IgD-negative memory B cell (primary cell): ENCODE measurements at regions not wholly inside any gene's neighbourhood (a gene's known extent, or its start where the extent isn't known, plus 50 kb on each side); places are given as distances from the start of the nearest gene placed in this dataset.
"Not testable (repeated sequence)": the region's sequence is repeated elsewhere in the genome, so short reads cannot be mapped to it uniquely, and the experiment has no call there.

ENCODE experiments used
- H3K27ac Mint-ChIP-seq, 3 donors: one replicate each; pipeline ENCODE4 v1.8.0; 2020 to 2022; ENCODE audit warnings: mild to moderate bottlenecking in 3 of 3, mixed read lengths in 3 of 3, moderate library complexity in 1 of 3
- H3K27me3 Mint-ChIP-seq: one replicate; pipeline ENCODE4 v1.8.0; 2021; ENCODE audit warnings: mixed read lengths
- H3K36me3 Mint-ChIP-seq: one replicate; pipeline ENCODE4 v1.8.0; 2020; ENCODE audit warnings: mild to moderate bottlenecking, mixed read lengths
- H3K4me1 Mint-ChIP-seq, 3 donors: one replicate each; pipeline ENCODE4 v1.8.0; 2020 to 2022; ENCODE audit warnings: mixed read lengths in 3 of 3, mild to moderate bottlenecking in 1 of 3
- H3K4me3 Mint-ChIP-seq, 4 donors: one replicate each; pipeline ENCODE4 v1.8.0; 2020 to 2022; ENCODE audit warnings: mild to moderate bottlenecking in 4 of 4, mixed read lengths in 4 of 4, moderate library complexity in 3 of 4
- H3K9me3 Mint-ChIP-seq, 3 donors: one replicate each; pipeline ENCODE4 v1.8.0; 2020 to 2021; ENCODE audit warnings: mixed read lengths in 3 of 3, mild to moderate bottlenecking in 1 of 3

- Mint-ChIP-seq H3K4me1 (peaks cover 0 to 4% (median 2%) of the 10 kb centered on the region in 3 donors), H3K36me3 (peaks cover 4% of the 10 kb centered on the region), H3K9me3 (peaks cover 3 to 16% (median 11%) of the 10 kb centered on the region in 3 donors), H3K4me3 (no peak overlapping the region), H3K27ac (peak overlapping the region in 1 of 3 donors; percentile 62), H3K27me3 (no peaks in the 10 kb centered on the region)
Observed at GRCh38 chr6:158900663-158901312, 81.6 kb upstream of the EZR start.

DNA sequence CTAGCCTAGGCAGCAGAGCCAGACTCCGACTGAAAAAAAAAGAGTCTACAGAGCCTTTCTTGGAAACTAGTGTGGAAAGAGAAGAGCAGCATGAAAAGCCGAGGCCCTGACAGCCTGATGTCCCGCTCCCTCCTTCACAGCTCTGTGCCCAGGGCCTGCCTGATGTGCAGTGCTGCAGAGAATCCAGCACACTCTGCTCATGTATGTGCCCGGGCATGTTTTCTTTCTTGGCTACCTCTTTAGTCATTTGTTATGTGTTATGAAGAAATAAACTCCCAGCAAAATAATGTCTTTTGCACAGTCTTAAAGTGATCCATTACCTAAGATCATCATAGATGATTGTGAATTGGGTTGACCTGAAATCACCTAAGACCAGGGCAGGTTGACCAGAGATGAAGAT lies 78.1 kb upstream of the EZR start:
- H3K4me1 Mint-ChIP-seq = peaks cover 0 to 4% (median 2%) of the 10 kb centered on the region in 3 donors
- H3K27ac Mint-ChIP-seq = no peak overlapping the region
- no peaks in the 10 kb centered on the region for H3K9me3 Mint-ChIP-seq
- H3K36me3 Mint-ChIP-seq = peaks cover 2% of the 10 kb centered on the region
- H3K27me3 Mint-ChIP-seq = no peaks in the 10 kb centered on the region
- no peak overlapping the region for H3K4me3 Mint-ChIP-seq

DNA sequence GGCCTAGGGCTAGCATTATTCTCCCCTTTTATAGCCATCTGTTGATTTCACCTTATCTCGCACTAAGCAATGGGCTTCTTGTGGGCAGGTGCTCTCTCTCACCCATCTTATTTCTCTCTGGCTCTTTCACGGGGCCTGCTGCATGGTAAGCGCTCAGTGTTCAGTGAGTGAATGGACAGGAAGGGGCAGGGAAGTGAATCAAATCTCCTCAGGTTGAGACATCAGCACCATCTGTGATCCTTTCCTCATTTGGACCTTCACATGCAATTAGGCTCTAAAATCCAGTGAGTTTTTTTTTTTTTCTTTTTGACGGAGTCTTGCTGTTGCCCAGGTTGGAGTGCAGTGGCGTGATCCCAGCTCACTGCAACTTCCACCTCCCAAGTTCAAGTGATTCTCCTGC lies 76.5 kb upstream of the EZR start:
- H3K27ac Mint-ChIP-seq = no peak overlapping the region

GRCh38 chr6:158894193-158894592 lies 75.0 kb upstream of the EZR start:
- Mint-ChIP-seq H3K27me3 (no peaks in the 10 kb centered on the region), H3K4me1 (peaks cover 4% of the 10 kb centered on the region in 3 donors), H3K4me3 (no peak overlapping the region), H3K27ac (no peak overlapping the region), H3K9me3 (no peaks in the 10 kb centered on the region), H3K36me3 (no peaks in the 10 kb centered on the region)

More for the DNA sequence above, 76.5 kb upstream of the EZR start:
- Mint-ChIP-seq H3K27me3 (no peaks in the 10 kb centered on the region), H3K4me3 (no peak overlapping the region), H3K4me1 (peaks cover 0 to 4% (median 2%) of the 10 kb centered on the region in 3 donors), H3K9me3 (no peaks in the 10 kb centered on the region), H3K36me3 (peaks cover 2% of the 10 kb centered on the region)

- H3K9me3 Mint-ChIP-seq = no peaks in the 10 kb centered on the region
- peaks cover 0 to 4% (median 4%) of the 10 kb centered on the region in 3 donors for H3K4me1 Mint-ChIP-seq
- H3K27ac Mint-ChIP-seq = no peak overlapping the region
- H3K36me3 Mint-ChIP-seq = peaks cover 1% of the 10 kb centered on the region
- no peaks in the 10 kb centered on the region for H3K27me3 Mint-ChIP-seq
- H3K4me3 Mint-ChIP-seq = no peak overlapping the region
Observed at GRCh38 chr6:158892266-158892665, 73.1 kb upstream of the EZR start.

GRCh38 chr6:158891560-158891959 lies 72.4 kb upstream of the EZR start:
- not testable (repeated sequence) for H3K9me3 Mint-ChIP-seq, H3K4me1 Mint-ChIP-seq, H3K36me3 Mint-ChIP-seq, H3K4me3 Mint-ChIP-seq, H3K27me3 Mint-ChIP-seq
- H3K27ac Mint-ChIP-seq = peak overlapping the region in 1 of 3 donors; percentile 82

GRCh38 chr6:158888171-158888570 lies 69.0 kb upstream of the EZR start:
- H3K36me3 Mint-ChIP-seq, H3K9me3 Mint-ChIP-seq, H3K4me3 Mint-ChIP-seq, H3K27me3 Mint-ChIP-seq, H3K27ac Mint-ChIP-seq, H3K4me1 Mint-ChIP-seq: not testable (repeated sequence)

DNA sequence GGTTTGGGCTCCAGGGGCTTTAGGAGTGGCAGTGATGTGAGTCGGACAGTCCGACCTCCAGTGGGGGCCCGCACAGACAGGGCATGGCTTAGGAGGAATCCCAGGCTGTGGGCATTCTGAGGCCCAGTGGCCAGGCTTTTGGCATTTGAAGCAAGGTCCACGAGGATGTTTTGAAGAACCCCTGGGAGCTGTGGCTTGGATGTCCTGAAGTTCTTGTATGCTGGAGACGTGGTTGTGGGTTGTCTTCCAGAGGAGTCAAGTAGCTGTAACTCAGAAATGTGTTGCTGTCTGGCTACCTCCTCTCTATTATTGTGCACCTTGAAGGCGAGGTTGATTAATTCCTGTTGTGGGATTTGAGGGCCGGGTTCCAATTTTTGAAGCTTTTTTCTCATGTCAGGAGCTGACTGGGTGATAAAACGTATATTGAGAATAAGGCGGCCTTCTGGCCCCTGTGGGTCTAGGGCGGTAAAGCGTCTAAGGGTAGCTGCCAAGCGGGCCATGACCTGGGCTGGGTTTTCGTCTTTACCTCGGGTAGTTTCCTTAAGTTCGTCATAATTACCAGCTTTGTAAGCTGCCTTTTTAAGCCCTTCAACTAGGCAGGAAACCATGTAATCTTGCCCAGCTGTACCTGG lies 67.3 kb upstream of the EZR start:
- H3K27ac Mint-ChIP-seq = peak overlapping the region in 1 of 3 donors; percentile 54
- H3K36me3 Mint-ChIP-seq, H3K4me1 Mint-ChIP-seq, H3K27me3 Mint-ChIP-seq, H3K9me3 Mint-ChIP-seq, H3K4me3 Mint-ChIP-seq: not testable (repeated sequence)

DNA sequence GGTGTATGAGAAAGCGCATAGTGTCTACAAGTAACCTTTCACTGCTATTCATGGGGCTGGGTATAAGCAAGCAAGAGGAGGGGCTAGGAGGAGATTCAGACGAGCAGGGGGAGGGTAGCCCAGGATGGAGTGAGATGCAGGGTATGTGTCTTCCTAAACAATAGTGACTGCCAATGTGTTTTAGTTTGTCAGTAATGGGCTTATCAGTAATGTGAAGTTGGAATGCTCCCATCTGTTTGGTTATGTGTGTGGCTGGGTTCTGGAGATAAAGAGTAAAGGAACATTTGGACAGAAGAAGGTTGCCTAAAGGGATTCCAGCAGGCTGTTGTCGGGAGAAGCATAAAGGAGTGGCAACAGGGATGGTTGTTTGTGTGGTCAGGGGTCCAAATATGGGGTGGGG lies 62.7 kb upstream of the EZR start:
- H3K4me1 Mint-ChIP-seq, H3K9me3 Mint-ChIP-seq, H3K36me3 Mint-ChIP-seq, H3K27ac Mint-ChIP-seq, H3K27me3 Mint-ChIP-seq, H3K4me3 Mint-ChIP-seq: not testable (repeated sequence)

DNA sequence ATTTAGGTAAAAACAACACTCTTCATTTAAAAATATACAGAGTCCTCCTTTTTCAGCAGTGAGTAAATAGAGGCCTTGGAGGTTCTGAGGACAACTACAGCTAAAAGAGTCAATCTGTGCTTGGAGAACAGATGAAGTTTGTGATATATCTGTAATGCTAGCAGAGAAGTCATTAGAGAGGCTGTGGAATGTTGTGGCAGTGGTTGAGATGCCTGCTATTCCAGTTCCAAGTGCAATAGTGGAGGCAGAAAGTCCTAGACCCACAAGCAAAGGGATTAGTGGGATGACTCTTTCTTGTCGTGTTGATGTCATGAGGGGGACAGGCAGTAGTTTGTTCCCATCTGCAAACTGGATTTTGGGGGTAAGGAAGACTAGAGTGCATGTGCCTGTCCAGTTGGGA lies 62.1 kb upstream of the EZR start:
- H3K4me1 Mint-ChIP-seq, H3K27ac Mint-ChIP-seq, H3K4me3 Mint-ChIP-seq: not testable (repeated sequence)

DNA sequence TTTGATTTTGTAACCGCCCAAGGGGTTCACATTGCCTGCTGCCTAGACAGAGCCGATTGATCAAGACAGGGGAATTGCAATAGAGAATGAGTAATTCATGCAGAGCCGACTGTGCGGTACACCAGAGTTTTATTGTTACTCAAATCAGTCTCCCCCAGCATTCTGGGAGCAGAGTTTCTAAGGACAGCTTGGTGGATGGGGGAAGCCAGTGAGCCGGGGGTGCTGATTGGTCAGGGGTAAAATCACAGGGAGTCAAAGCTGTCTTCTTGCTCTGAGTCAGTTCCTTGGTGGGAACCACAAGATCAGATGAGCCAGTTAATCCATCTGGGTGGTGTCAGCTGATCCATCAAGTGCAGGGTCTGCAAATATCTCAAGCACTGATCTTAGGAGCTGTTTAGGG lies 60.0 kb upstream of the EZR start:
- peaks cover 0 to 4% (median 0%) of the 10 kb centered on the region in 3 donors for H3K9me3 Mint-ChIP-seq
- H3K27ac Mint-ChIP-seq = no peak overlapping the region
- peaks cover 3 to 6% (median 4%) of the 10 kb centered on the region in 3 donors for H3K4me1 Mint-ChIP-seq
- no peak overlapping the region for H3K4me3 Mint-ChIP-seq
- H3K36me3 Mint-ChIP-seq = no peaks in the 10 kb centered on the region
- no peaks in the 10 kb centered on the region for H3K27me3 Mint-ChIP-seq

More for the DNA sequence above, 62.1 kb upstream of the EZR start:
- H3K36me3 Mint-ChIP-seq, H3K9me3 Mint-ChIP-seq, H3K27me3 Mint-ChIP-seq: not testable (repeated sequence)

GRCh38 chr6:158877716-158878115 lies 58.5 kb upstream of the EZR start:
- H3K4me3 Mint-ChIP-seq = no peak overlapping the region
- no peaks in the 10 kb centered on the region for H3K27me3 Mint-ChIP-seq
- H3K4me1 Mint-ChIP-seq = peaks cover 7 to 9% (median 8%) of the 10 kb centered on the region in 3 donors
- H3K27ac Mint-ChIP-seq = peak overlapping the region in 1 of 3 donors; percentile 48
- H3K9me3 Mint-ChIP-seq = peaks cover 0 to 4% (median 0%) of the 10 kb centered on the region in 3 donors
- H3K36me3 Mint-ChIP-seq = peaks cover 2% of the 10 kb centered on the region

- Mint-ChIP-seq H3K4me1 (peaks cover 7 to 9% (median 8%) of the 10 kb centered on the region in 3 donors), H3K27ac (peak overlapping the region in 1 of 3 donors; percentile 45), H3K36me3 (peaks cover 2% of the 10 kb centered on the region), H3K9me3 (peaks cover 0 to 4% (median 0%) of the 10 kb centered on the region in 3 donors), H3K27me3 (no peaks in the 10 kb centered on the region), H3K4me3 (peak overlapping the region in 1 of 4 donors; percentile 32)
Observed at GRCh38 chr6:158876886-158877285, 57.7 kb upstream of the EZR start.

GRCh38 chr6:158870649-158870957 lies 51.4 kb upstream of the EZR start:
- Mint-ChIP-seq H3K27me3 (no peaks in the 10 kb centered on the region), H3K27ac (peak overlapping the region; percentile 96 to 99 (median 98)), H3K4me1 (peaks cover 29 to 46% (median 35%) of the 10 kb centered on the region in 3 donors), H3K9me3 (no peaks in the 10 kb centered on the region), H3K4me3 (peak overlapping the region; percentile 82 to 92 (median 88)), H3K36me3 (peaks cover 2% of the 10 kb centered on the region)

DNA sequence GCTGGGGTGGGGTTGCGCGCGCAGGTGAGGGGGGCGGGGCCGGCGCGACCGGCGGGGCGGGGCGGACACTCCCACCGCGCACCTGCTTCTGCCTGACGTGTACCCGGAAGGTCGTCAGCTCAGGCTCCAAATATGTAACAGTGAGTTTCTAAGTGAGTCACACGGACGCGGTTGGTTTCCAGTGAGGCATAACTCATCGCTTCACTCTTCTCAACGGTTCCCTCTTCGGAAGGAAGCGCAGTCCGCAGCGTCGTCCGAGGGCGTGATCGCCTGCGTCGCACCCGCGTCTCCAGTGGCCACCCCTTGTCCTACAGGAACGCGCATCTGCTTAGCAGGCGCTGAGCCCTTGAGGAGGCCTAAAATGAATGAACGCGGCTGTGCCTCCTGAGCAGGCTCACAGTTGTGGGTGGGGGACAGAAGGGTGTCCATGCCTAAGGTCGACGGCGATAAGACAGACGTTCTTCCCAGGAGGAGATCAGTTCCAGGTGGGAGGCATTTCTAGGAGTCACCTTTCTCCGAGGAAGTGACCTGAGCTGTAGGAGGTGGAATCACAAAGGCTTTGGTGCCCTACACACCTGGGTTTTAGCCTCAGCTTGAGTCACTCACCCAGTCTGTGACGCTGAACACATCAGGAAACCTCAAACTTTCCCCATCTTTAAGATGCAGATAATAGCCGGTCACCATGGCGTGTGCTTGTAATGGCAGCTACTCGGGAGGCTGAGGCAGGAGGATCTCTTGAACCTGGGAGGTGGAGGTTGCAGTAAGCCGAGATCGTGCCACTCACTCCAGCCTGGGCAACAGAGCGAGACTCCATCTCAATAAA lies 50.9 kb upstream of the EZR start:
- Mint-ChIP-seq H3K36me3 (peaks cover 2% of the 10 kb centered on the region), H3K9me3 (no peaks in the 10 kb centered on the region), H3K27me3 (no peaks in the 10 kb centered on the region), H3K4me3 (peak overlapping the region; percentile 82 to 92 (median 88)), H3K4me1 (peaks cover 35 to 51% (median 39%) of the 10 kb centered on the region in 3 donors), H3K27ac (peak overlapping the region; percentile 96 to 99 (median 98))
